ENCODE measurements at regions not wholly inside any gene's neighbourhood (a gene's known extent, or its start where the extent isn't known, plus 50 kb on each side); places are given as distances from the start of the nearest gene placed in this dataset.

GRCh38 chr9:88710449-88710848, 175.5 kb downstream of the NXNL2 start:
- TF ChIP-seq CTCF (IDR thresholded peaks at IDR 0.05) (no peak), EP300 (IDR thresholded peaks at IDR 0.05) (no peak), POLR2A (IDR thresholded peaks at IDR 0.05) (no peak), POLR2AphosphoS5 (IDR thresholded peaks at IDR 0.05) (no peak)
- Histone ChIP-seq H3K27me3 (no peaks in the 10 kb centered on the region), H3K36me3 (no peaks in the 10 kb centered on the region), H3K4me3 (no peak overlapping the region), H3K27ac (no peak overlapping the region), H3K9me3 (no peaks in the 10 kb centered on the region), H3K4me1 (no peaks in the 10 kb centered on the region)
- no peak for DNase-seq (ENCODE audit: low spot score in 2 of 2)
- WGBS: 94% methylated on average over 2 of the region's 2 CpGs

GRCh38 chr9:88711719-88712118, 176.7 kb downstream of the NXNL2 start:
- TF ChIP-seq POLR2AphosphoS5 (IDR thresholded peaks at IDR 0.05) (no peak), POLR2A (IDR thresholded peaks at IDR 0.05) (no peak), CTCF (IDR thresholded peaks at IDR 0.05) (no peak), EP300 (IDR thresholded peaks at IDR 0.05) (no peak)
- no peaks in the 10 kb centered on the region for H3K4me1 ChIP-seq
- no peaks in the 10 kb centered on the region for H3K36me3 ChIP-seq
- H3K9me3 ChIP-seq: no peaks in the 10 kb centered on the region
- no peak for DNase-seq (ENCODE audit: low spot score in 2 of 2)
- H3K27me3 ChIP-seq: no peaks in the 10 kb centered on the region
- H3K27ac ChIP-seq: no peak overlapping the region
- H3K4me3 ChIP-seq: no peak overlapping the region

GRCh38 chr9:88712484-88712883, 177.5 kb downstream of the NXNL2 start:
- H3K4me3 ChIP-seq: no peak overlapping the region
- no peaks in the 10 kb centered on the region for H3K27me3 ChIP-seq
- H3K9me3 ChIP-seq: no peaks in the 10 kb centered on the region
- no peaks in the 10 kb centered on the region for H3K36me3 ChIP-seq
- no peaks in the 10 kb centered on the region for H3K4me1 ChIP-seq
- WGBS: 85% methylated on average over 2 of the region's 2 CpGs
- DNase-seq (ENCODE audit: low spot score in 2 of 2): no peak
- TF ChIP-seq POLR2AphosphoS5 (IDR thresholded peaks at IDR 0.05): no peak
- TF ChIP-seq EP300 (IDR thresholded peaks at IDR 0.05): no peak
- no peak for TF ChIP-seq POLR2A (IDR thresholded peaks at IDR 0.05)
- no peak for TF ChIP-seq CTCF (IDR thresholded peaks at IDR 0.05)
- no peak overlapping the region for H3K27ac ChIP-seq

DNA sequence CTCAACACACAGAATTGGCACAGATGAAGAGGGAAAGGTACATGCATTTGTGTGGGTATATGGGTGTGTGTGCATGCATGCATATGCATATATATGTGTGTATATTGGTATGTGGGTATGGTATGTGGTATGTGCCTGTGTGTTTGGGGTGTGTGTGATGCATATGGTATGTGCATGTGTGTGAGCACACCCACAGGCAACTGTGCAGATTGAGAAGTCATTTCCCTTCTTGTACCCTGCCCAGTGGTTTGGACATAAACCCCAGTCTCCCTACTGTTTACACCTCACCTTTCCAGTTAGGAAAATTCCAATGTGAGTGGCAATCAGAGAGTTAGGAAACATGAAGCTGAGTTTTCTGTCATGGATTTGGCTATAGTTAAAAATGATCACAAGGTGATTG, 178.0 kb downstream of the NXNL2 start:
- Histone ChIP-seq H3K4me1 (no peaks in the 10 kb centered on the region), H3K27me3 (no peaks in the 10 kb centered on the region), H3K27ac (no peak overlapping the region), H3K4me3 (no peak overlapping the region), H3K36me3 (no peaks in the 10 kb centered on the region), H3K9me3 (no peaks in the 10 kb centered on the region)
- TF ChIP-seq POLR2AphosphoS5 (IDR thresholded peaks at IDR 0.05): no peak
- no peak for TF ChIP-seq EP300 (IDR thresholded peaks at IDR 0.05)
- no peak for TF ChIP-seq CTCF (IDR thresholded peaks at IDR 0.05)
- no peak for TF ChIP-seq POLR2A (IDR thresholded peaks at IDR 0.05)
- no peak for DNase-seq (ENCODE audit: low spot score in 2 of 2)

DNA sequence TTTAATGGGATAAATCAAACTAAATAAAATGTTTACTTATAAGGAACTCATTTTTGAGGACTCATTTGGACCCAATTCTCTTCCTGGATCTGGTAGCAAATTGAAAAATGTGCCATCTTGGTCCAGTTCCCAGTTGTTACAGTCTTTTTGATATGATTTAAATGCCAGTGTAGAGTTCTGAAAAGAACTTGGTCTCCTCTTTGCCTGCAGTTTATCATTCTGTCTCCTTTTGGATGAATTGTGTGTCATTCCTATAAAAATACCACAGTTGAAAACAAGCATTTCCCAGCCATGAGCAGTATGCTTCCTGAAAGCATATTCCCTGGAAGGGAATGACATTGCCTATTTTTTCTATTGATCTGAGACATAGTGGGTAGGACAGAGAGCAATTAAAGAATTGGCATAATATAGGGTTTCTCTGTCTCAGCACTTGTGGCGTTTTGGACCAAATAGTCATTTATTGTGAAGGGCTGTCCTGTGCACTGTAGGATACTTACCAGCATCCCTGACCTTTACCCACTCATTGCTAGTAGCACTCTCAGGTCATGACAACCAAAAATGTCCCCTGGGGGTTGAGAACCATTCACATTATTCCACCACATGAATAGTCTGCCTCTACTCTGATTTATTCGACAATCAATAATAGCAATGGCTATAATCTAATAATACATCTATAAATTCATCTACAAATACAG, 181.8 kb downstream of the NXNL2 start:
- no peak for TF ChIP-seq POLR2AphosphoS5 (IDR thresholded peaks at IDR 0.05)
- TF ChIP-seq CTCF (IDR thresholded peaks at IDR 0.05): no peak
- TF ChIP-seq POLR2A (IDR thresholded peaks at IDR 0.05): no peak
- no peak for TF ChIP-seq EP300 (IDR thresholded peaks at IDR 0.05)
- no peak for DNase-seq (ENCODE audit: low spot score in 2 of 2)
- Histone ChIP-seq H3K27ac (no peak overlapping the region), H3K36me3 (no peaks in the 10 kb centered on the region), H3K4me3 (no peak overlapping the region), H3K27me3 (no peaks in the 10 kb centered on the region), H3K9me3 (no peaks in the 10 kb centered on the region), H3K4me1 (no peaks in the 10 kb centered on the region)
- 85% methylated on average over 2 of the region's 2 CpGs for WGBS

Data from suprapubic skin (tissue), 4 donors.